ENCODE measurements at regions not wholly inside any gene's neighbourhood (a gene's known extent, or its start where the extent isn't known, plus 50 kb on each side); places are given as distances from the start of the nearest gene placed in this dataset.

DNA sequence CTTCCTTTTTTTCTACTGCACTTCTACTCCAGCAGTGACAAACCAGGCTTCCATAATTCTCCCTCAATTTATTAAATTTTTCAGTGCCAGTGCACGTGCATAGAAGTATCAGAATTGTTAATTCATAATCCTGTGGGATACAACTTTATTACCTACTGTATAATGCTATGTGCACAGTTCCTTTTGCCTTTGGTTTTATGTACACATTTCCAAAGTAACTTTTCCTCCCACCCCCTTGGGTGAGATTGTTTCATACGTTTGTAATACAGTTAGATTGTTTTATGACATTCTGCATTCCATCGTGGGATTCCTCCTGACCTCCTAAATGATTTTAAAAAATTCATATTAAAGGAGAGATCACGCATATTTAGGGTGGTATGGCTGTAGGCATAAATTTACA lies 128.1 kb downstream of the TTC6 start:
- intact Hi-C loops (cut with DNase I; ENCODE audit: low total_unique reads) = no loop called here
- TF ChIP-seq, protein P1, sequence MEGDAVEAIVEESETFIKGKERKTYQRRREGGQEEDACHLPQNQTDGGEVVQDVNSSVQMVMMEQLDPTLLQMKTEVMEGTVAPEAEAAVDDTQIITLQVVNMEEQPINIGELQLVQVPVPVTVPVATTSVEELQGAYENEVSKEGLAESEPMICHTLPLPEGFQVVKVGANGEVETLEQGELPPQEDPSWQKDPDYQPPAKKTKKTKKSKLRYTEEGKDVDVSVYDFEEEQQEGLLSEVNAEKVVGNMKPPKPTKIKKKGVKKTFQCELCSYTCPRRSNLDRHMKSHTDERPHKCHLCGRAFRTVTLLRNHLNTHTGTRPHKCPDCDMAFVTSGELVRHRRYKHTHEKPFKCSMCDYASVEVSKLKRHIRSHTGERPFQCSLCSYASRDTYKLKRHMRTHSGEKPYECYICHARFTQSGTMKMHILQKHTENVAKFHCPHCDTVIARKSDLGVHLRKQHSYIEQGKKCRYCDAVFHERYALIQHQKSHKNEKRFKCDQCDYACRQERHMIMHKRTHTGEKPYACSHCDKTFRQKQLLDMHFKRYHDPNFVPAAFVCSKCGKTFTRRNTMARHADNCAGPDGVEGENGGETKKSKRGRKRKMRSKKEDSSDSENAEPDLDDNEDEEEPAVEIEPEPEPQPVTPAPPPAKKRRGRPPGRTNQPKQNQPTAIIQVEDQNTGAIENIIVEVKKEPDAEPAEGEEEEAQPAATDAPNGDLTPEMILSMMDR (IDR thresholded peaks at IDR 0.05) = no peak
- no peak for TF ChIP-seq POLR2A (IDR thresholded peaks at IDR 0.05)
- no peak overlapping the region for H3K27ac ChIP-seq
- H3K36me3 ChIP-seq = no peaks in the 10 kb centered on the region
- no peaks in the 10 kb centered on the region for H3K9me3 ChIP-seq
- no peak overlapping the region for H3K4me3 ChIP-seq
- no peaks in the 10 kb centered on the region for H3K4me1 ChIP-seq
- H3K27me3 ChIP-seq = no peaks in the 10 kb centered on the region
- DNase-seq = no peak

DNA sequence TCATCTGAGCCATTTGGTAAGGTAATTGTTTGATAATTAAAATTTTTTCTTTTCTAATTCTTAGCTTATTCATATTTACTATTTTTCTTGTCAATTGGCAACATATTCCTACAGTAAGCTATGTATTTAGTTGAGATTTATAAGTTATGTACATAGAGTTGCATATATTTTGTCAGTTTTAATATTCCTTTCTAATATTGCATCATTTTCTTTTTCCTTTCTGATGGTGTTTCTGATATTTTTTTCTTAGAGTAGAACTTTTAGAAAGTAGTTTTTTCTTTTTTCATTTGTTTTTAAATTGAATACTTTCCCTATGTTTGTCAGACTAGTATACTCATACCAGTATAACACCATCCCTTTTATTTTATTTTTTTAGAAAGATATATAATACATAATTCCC lies 131.3 kb downstream of the TTC6 start:
- no peak for DNase-seq
- TF ChIP-seq POLR2A (IDR thresholded peaks at IDR 0.05) = no peak
- TF ChIP-seq, protein P1 (IDR thresholded peaks at IDR 0.05) = no peak

DNA sequence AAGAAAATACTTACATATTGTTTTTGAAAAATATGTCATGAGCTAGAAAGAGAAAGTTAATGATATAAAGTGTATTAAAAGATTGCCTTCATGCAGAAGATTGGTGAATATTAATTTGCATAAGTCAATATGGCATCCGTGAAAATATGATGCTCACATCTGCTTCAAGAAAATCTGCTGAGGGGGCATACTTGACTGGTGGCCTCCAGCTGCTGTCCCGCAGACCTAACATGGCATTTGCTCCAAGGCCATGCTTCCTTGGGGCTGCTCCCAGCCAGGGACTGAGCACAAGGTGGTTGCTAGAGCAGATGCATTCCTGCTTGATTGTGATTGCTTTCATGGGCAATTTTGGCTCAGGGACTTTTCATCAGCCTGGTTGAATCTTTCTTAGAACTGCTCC lies 133.8 kb downstream of the TTC6 start:
- Histone ChIP-seq H3K4me3 (no peak overlapping the region), H3K4me1 (no peaks in the 10 kb centered on the region), H3K27me3 (no peaks in the 10 kb centered on the region), H3K9me3 (no peaks in the 10 kb centered on the region), H3K27ac (no peak overlapping the region), H3K36me3 (no peaks in the 10 kb centered on the region)
- DNase-seq = no peak
- no peak for TF ChIP-seq POLR2A (IDR thresholded peaks at IDR 0.05)
- TF ChIP-seq, protein P1 (IDR thresholded peaks at IDR 0.05) = no peak
- intact Hi-C loops (cut with DNase I; ENCODE audit: low total_unique reads) = no loop called here

More for the DNA sequence above, 131.3 kb downstream of the TTC6 start:
- Histone ChIP-seq H3K4me3 (no peak overlapping the region), H3K4me1 (no peaks in the 10 kb centered on the region), H3K27ac (no peak overlapping the region), H3K36me3 (no peaks in the 10 kb centered on the region), H3K9me3 (no peaks in the 10 kb centered on the region), H3K27me3 (no peaks in the 10 kb centered on the region)
- intact Hi-C loops (cut with DNase I; ENCODE audit: low total_unique reads) = no loop called here

DNA sequence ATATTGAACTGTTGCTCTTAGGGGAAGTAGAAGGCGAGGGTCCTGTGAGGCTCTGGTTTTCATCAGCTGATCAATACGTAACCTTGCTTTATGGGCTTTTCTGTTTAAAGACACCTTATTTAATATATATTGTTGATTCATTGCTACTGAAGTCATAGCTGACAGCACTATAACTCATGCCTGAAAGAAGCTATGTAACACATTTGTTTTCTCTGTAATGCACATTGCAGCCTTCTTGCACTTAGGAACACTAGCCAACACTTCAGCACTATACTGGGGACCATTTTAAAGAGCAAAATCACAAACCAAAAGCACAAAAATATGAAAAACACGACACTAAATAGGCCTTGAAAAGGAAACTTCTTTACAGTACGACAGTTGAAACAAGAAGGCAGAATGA lies 135.7 kb downstream of the TTC6 start:
- no peak overlapping the region for H3K4me3 ChIP-seq
- no peaks in the 10 kb centered on the region for H3K36me3 ChIP-seq
- DNase-seq = no peak
- no peak overlapping the region for H3K27ac ChIP-seq
- H3K27me3 ChIP-seq = no peaks in the 10 kb centered on the region
- no peaks in the 10 kb centered on the region for H3K4me1 ChIP-seq
- TF ChIP-seq POLR2A (IDR thresholded peaks at IDR 0.05) = no peak
- TF ChIP-seq, protein P1 (IDR thresholded peaks at IDR 0.05) = no peak
- H3K9me3 ChIP-seq = no peaks in the 10 kb centered on the region
- intact Hi-C loops (cut with DNase I; ENCODE audit: low total_unique reads) = no loop called here

DNA sequence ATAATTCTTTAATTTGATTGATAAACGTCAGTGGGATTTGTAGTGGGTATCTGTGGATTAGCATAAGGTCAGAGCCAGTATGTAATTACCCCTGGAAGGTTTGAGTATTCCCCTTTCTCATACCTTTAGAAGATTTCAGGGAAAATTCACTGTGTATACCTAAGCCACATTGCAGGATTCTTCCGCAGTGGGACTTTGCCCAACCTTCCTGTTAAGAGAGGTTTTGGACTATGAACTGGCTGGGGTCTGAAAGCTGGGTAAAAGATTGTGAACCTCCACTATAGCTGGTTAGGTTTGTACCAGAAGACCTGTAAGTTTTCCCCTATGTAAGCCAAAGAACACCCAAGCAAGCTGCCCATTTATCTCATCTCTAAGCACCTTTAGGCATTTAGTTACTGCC lies 150.2 kb downstream of the TTC6 start:
- TF ChIP-seq, protein P1 (IDR thresholded peaks at IDR 0.05) = no peak
- TF ChIP-seq POLR2A (IDR thresholded peaks at IDR 0.05) = no peak
- Histone ChIP-seq H3K27me3 (no peaks in the 10 kb centered on the region), H3K36me3 (no peaks in the 10 kb centered on the region), H3K4me1 (no peaks in the 10 kb centered on the region), H3K27ac (no peak overlapping the region), H3K9me3 (no peaks in the 10 kb centered on the region), H3K4me3 (no peak overlapping the region)
- DNase-seq = no peak
- intact Hi-C loops (cut with DNase I; ENCODE audit: low total_unique reads) = no loop called here

All from uterus (tissue), 3 donors.